ENCODE measurements at regions not wholly inside any gene's neighbourhood (a gene's known extent, or its start where the extent isn't known, plus 50 kb on each side); places are given as distances from the start of the nearest gene placed in this dataset.

DNA sequence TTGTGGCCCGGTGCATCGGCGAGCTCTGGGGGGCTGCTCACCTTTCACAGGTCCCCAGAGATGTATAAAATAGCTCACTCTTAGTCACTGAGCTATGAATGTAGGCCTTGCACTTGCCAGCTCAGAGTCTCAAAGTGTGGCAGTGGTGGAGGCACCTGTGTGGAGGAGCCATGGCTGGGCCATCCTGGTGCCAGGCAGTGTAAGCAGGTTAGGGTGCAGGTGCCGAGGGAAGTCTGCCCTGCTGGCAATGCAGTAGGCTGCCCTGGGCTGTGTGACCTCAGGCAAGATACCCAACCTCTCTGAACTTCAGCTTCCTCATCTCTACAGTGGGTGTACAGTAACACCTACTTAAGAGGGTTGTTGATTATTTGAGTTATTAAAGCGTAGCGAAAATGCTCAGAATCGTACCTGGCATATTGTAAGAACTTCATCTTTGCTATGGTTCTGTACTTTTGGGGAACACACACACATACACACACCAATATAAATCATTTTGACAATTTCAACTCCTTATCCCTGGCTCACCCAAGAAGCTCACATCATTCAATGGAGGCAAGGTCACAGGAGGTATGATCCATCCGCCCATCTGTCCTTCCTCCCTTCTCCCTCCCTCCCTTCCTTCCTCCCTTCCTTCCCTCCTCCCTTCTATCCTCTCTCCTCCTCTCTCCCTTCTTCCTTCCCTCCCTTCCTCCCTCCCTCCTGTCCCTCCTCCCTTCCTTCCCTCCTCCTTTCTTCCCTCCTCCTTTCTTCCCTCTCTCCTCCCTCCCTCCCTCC, 66.8 kb upstream of the STX16 start:
- TF ChIP-seq, protein P1, sequence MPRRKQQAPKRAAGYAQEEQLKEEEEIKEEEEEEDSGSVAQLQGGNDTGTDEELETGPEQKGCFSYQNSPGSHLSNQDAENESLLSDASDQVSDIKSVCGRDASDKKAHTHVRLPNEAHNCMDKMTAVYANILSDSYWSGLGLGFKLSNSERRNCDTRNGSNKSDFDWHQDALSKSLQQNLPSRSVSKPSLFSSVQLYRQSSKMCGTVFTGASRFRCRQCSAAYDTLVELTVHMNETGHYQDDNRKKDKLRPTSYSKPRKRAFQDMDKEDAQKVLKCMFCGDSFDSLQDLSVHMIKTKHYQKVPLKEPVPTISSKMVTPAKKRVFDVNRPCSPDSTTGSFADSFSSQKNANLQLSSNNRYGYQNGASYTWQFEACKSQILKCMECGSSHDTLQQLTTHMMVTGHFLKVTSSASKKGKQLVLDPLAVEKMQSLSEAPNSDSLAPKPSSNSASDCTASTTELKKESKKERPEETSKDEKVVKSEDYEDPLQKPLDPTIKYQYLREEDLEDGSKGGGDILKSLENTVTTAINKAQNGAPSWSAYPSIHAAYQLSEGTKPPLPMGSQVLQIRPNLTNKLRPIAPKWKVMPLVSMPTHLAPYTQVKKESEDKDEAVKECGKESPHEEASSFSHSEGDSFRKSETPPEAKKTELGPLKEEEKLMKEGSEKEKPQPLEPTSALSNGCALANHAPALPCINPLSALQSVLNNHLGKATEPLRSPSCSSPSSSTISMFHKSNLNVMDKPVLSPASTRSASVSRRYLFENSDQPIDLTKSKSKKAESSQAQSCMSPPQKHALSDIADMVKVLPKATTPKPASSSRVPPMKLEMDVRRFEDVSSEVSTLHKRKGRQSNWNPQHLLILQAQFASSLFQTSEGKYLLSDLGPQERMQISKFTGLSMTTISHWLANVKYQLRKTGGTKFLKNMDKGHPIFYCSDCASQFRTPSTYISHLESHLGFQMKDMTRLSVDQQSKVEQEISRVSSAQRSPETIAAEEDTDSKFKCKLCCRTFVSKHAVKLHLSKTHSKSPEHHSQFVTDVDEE (CRISPR knock-in tag; IDR thresholded peaks at IDR 0.05), result no peak
- TF ChIP-seq TOX (CRISPR knock-in tag; IDR thresholded peaks at IDR 0.05; ENCODE audit: borderline replicate concordance) (no peak), ZFP3 (CRISPR knock-in tag; IDR thresholded peaks at IDR 0.05) (no peak), ISL1 (CRISPR knock-in tag; IDR thresholded peaks at IDR 0.05) (no peak), TCF4 (CRISPR knock-in tag; IDR thresholded peaks at IDR 0.05; ENCODE audit: borderline replicate concordance) (no peak), RARB (CRISPR knock-in tag; IDR thresholded peaks at IDR 0.05) (no peak), ARNTL (CRISPR knock-in tag; IDR thresholded peaks at IDR 0.05; ENCODE audit: borderline replicate concordance, low read depth) (no peak), ZNF70 (CRISPR knock-in tag; IDR thresholded peaks at IDR 0.05) (no peak), ESRRG (CRISPR knock-in tag; IDR thresholded peaks at IDR 0.05) (no peak)
- TF ChIP-seq, protein P2, sequence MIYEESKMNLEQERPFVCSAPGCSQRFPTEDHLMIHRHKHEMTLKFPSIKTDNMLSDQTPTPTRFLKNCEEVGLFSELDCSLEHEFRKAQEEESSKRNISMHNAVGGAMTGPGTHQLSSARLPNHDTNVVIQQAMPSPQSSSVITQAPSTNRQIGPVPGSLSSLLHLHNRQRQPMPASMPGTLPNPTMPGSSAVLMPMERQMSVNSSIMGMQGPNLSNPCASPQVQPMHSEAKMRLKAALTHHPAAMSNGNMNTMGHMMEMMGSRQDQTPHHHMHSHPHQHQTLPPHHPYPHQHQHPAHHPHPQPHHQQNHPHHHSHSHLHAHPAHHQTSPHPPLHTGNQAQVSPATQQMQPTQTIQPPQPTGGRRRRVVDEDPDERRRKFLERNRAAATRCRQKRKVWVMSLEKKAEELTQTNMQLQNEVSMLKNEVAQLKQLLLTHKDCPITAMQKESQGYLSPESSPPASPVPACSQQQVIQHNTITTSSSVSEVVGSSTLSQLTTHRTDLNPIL (CRISPR knock-in tag; IDR thresholded peaks at IDR 0.05; ENCODE audit: low read depth), result no peak
- TF ChIP-seq, protein P3, sequence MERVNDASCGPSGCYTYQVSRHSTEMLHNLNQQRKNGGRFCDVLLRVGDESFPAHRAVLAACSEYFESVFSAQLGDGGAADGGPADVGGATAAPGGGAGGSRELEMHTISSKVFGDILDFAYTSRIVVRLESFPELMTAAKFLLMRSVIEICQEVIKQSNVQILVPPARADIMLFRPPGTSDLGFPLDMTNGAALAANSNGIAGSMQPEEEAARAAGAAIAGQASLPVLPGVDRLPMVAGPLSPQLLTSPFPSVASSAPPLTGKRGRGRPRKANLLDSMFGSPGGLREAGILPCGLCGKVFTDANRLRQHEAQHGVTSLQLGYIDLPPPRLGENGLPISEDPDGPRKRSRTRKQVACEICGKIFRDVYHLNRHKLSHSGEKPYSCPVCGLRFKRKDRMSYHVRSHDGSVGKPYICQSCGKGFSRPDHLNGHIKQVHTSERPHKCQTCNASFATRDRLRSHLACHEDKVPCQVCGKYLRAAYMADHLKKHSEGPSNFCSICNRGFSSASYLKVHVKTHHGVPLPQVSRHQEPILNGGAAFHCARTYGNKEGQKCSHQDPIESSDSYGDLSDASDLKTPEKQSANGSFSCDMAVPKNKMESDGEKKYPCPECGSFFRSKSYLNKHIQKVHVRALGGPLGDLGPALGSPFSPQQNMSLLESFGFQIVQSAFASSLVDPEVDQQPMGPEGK (CRISPR knock-in tag; IDR thresholded peaks at IDR 0.05; ENCODE audit: borderline replicate concordance), result no peak
- TF ChIP-seq, protein P4, sequence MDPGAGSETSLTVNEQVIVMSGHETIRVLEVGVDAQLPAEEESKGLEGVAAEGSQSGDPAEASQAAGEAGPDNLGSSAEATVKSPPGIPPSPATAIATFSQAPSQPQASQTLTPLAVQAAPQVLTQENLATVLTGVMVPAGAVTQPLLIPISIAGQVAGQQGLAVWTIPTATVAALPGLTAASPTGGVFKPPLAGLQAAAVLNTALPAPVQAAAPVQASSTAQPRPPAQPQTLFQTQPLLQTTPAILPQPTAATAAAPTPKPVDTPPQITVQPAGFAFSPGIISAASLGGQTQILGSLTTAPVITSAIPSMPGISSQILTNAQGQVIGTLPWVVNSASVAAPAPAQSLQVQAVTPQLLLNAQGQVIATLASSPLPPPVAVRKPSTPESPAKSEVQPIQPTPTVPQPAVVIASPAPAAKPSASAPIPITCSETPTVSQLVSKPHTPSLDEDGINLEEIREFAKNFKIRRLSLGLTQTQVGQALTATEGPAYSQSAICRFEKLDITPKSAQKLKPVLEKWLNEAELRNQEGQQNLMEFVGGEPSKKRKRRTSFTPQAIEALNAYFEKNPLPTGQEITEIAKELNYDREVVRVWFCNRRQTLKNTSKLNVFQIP (CRISPR knock-in tag; IDR thresholded peaks at IDR 0.05; ENCODE audit: borderline replicate concordance, low read depth), result no peak
